Subcutaneous abdominal adipose tissue (tissue), 5 donors: ENCODE measurements at regions not wholly inside any gene's neighbourhood (a gene's known extent, or its start where the extent isn't known, plus 50 kb on each side); places are given as distances from the start of the nearest gene placed in this dataset.
"Not testable (repeated sequence)": the region's sequence is repeated elsewhere in the genome, so short reads cannot be mapped to it uniquely, and the experiment has no call there.

Experiments
- H3K27ac ChIP-seq: one replicate; pipeline ENCODE4 v1.7.0; 2013; ENCODE audit warnings: low read depth, mild to moderate bottlenecking, inconsistent platforms, low read length, moderate library complexity
- H3K27me3 ChIP-seq, 5 donors: one replicate each; pipeline ENCODE4 v1.7.0; 2013; ENCODE audit warnings: low read length in 5 of 5, inconsistent platforms in 1 of 5; ENCODE audit not compliant: control insufficient read depth in 5 of 5, insufficient read depth in 4 of 5
- H3K36me3 ChIP-seq, 5 donors: one replicate each; pipeline ENCODE4 v1.7.0; 2013; ENCODE audit warnings: low read length in 5 of 5; ENCODE audit not compliant: control insufficient read depth in 5 of 5, insufficient read depth in 5 of 5
- H3K4me1 ChIP-seq, 5 donors: one replicate each; pipeline ENCODE4 v1.7.0; 2013; ENCODE audit warnings: low read length in 5 of 5, mild to moderate bottlenecking in 3 of 5, moderate library complexity in 1 of 5; ENCODE audit not compliant: control insufficient read depth in 5 of 5, insufficient read depth in 5 of 5
- H3K4me3 ChIP-seq, 5 donors: one replicate each; pipeline ENCODE4 v1.7.0; 2013; ENCODE audit warnings: low read length in 5 of 5, low read depth in 1 of 5
- H3K9ac ChIP-seq, 5 donors: one replicate each; pipeline ENCODE4 v1.7.0; 2013; ENCODE audit warnings: low read length in 5 of 5, mild to moderate bottlenecking in 4 of 5, moderate library complexity in 3 of 5
- H3K9me3 ChIP-seq, 5 donors: one replicate each; pipeline ENCODE4 v1.7.0; 2013; ENCODE audit warnings: low read length in 5 of 5; ENCODE audit not compliant: control insufficient read depth in 5 of 5
- donor health status: healthy.
- donor health status: healthy.
- donor health status: healthy.
- donor health status: healthy.
- donor health status: healthy.

DNA sequence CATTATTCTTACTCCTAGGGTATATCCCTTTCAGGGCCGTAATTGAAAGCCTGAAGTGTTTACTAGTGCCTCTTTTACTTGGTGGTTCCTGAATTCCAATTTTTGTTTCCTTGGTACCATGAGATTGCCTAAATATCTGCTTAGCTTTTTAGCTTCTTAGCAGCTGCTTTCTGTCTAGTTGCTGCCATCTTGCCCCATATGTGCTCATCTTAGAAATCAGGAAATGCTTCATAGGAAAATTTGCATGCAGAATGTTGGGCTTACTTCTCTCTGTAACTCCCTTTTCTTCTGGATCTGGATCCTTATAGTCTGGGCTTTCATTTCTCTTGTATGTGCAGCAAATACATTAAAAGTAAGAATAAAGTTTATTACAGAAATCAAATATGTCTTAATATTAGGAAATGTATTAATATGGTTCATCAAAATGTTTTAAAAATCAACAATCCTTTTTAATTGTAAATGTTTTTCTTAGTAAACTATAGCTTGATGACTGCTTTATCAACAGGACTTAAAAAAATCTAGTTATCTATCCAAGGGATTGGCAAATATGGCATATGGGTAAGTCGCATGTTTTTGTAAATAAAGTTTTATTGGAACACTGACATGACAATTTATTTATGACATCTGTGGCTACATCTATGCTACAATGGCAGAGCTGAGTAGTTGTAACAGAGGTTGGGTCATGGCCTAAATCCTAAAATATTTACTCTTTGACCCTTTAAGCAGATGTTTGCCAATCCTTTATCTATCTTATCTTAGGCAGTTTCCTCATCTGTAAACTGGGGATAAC, 73.5 kb upstream of the CDK6 start:
- H3K27ac ChIP-seq: no peak overlapping the region
- H3K4me1 ChIP-seq: no peaks in the 10 kb centered on the region
- H3K9me3 ChIP-seq: no peaks in the 10 kb centered on the region
- H3K36me3 ChIP-seq: no peaks in the 10 kb centered on the region
- no peaks in the 10 kb centered on the region for H3K27me3 ChIP-seq
- no peak overlapping the region for H3K4me3 ChIP-seq
- no peak overlapping the region for H3K9ac ChIP-seq

DNA sequence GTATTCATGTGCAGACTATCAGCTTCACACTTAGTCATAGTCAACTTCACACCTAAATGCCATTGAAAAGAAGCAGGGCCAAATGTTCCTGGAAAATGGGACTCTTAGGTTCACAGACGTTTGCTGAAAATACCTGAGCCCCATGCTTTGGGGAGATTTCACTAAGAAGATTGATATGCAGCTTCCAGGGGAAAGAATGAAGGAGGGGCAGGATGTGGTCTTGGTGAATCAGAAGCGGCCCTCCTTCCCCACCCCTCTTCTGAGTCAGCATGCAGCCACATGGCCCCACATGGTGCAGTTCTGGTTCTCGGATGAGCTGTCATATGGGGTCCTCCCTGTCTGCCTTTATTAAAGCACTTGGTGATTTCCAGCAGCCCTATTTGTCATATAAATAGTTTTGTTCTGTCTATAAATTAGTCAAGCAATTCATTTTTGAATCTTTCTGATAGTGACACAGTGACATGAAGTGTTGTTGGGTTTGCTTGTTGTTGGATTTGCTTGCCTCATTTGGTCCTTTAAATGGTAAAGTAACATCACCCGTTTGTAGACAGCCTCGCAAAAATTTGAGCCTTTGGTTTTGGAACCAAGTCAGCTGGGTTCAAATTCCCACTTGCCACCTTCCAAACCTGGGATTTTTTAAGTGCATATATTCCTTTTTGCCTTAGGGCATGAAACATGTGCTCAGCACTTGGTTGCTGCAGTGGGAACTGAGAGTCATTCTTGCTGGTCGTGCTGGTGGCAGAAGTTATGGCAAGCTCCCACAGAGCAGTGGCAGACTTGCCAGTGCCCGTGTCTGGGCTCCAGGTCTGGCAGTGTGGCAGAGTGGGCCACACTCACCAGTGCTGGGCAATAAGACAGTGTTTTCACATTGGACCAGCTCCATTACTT, 68.1 kb upstream of the CDK6 start:
- H3K4me3 ChIP-seq: no peak overlapping the region
- no peaks in the 10 kb centered on the region for H3K27me3 ChIP-seq
- no peaks in the 10 kb centered on the region for H3K9me3 ChIP-seq
- no peak overlapping the region for H3K9ac ChIP-seq
- no peaks in the 10 kb centered on the region for H3K4me1 ChIP-seq
- H3K27ac ChIP-seq: no peak overlapping the region
- no peaks in the 10 kb centered on the region for H3K36me3 ChIP-seq

DNA sequence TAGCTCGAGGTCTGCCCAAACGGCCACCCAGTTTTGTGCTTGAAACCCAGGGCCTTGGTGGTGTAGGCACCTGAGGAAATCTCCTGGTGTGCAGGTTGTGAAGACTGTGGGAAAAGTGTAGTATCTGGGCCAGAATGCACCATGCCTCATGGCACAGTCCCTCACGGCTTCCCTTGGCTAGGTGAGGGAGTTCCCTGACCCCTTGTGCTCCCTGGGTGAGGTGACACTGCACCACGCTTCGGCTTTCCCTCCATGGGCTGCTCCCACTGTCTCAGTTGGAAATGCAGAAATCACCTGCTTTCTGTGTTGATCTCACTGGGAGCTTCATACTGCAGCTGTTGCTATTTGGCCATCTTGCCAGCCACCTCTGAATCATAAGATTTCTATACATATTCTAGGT, 62.4 kb upstream of the CDK6 start:
- Histone ChIP-seq H3K4me1 (no peaks in the 10 kb centered on the region), H3K9me3 (peaks cover 0 to 10% (median 5%) of the 10 kb centered on the region in 5 donors), H3K36me3 (no peaks in the 10 kb centered on the region), H3K4me3 (no peak overlapping the region), H3K27me3 (no peaks in the 10 kb centered on the region), H3K27ac (no peak overlapping the region), H3K9ac (no peak overlapping the region)

DNA sequence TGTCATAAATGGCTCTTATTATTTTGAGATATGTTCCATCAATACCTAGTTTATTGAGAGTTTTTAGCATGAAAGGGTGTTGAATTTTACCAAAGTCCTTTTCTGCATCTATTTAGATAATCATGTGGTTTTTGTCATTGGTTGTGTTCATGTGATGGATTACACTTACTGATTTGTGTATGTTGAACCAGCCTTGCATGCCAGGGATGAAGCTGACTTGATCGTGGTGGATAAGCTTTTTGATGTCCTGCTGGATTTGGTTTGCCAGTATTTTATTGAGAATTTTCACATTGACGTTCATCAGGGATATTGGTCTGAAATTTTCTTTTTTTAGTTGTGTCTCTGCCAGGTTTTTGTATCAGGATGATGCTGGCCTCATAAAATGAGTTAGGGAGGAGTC, 58.5 kb upstream of the CDK6 start:
- H3K27ac ChIP-seq, H3K27me3 ChIP-seq, H3K4me1 ChIP-seq, H3K9ac ChIP-seq, H3K36me3 ChIP-seq, H3K4me3 ChIP-seq: not testable (repeated sequence)
- peaks cover 0 to 10% (median 5%) of the 10 kb centered on the region in 5 donors for H3K9me3 ChIP-seq

DNA sequence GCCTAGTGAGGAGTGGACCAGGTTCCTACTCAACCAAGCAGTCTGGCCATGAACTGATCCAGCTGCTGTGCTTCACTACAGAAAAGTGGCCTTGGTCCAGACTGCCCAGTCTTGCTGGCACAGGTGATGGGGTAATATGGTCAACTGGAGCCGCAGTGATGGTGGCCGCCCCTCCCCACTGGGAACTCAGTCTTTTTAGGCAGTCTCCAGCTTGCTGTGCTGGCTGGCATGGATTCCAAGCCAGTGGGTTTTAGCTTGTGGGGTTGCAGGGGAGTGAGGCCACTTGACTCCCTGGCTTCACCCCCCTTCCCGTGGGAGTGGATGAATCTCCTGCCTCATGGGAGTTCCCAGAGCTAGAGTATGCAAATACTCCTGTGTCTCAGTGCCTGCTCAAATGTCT, 52.7 kb upstream of the CDK6 start:
- H3K4me1 ChIP-seq: peaks cover 0 to 3% (median 0%) of the 10 kb centered on the region in 5 donors
- H3K9me3 ChIP-seq: peaks cover 0 to 7% (median 0%) of the 10 kb centered on the region in 5 donors
- no peak overlapping the region for H3K4me3 ChIP-seq
- H3K36me3 ChIP-seq: no peaks in the 10 kb centered on the region
- H3K9ac ChIP-seq: no peak overlapping the region
- H3K27me3 ChIP-seq: peaks cover 0 to 2% (median 0%) of the 10 kb centered on the region in 5 donors
- H3K27ac ChIP-seq: no peak overlapping the region
